ENCODE measurements at regions not wholly inside any gene's neighbourhood (a gene's known extent, or its start where the extent isn't known, plus 50 kb on each side); places are given as distances from the start of the nearest gene placed in this dataset.

DNA sequence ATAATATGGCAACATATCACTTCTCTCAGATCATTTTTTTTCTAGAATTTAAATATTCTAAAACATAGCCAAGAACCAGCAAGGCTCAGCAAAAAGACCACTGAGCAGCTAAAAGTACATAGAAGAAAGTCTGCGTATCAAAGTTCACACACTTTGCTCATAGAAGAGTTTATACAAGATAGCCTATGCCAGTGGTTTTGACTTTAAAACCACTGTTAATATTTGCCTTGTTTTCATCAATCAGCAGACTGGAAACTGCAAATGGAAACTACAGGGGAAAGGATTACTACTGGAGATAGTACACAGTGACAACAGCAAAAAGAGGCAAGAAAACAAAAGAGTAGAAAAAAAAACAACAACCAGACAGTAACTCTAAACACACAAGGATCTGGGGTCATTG, 483.3 kb downstream of the ZSWIM6 start:
- ATAC-seq (no peak), DNase-seq (ENCODE audit: low spot score in 2 of 2) (no peak)
- Mint-ChIP-seq H3K27ac (no peak overlapping the region), H3K36me3 (no peaks in the 10 kb centered on the region), H3K9me3 (peaks cover 0 to 4% of the 10 kb centered on the region in 2 donors)

DNA sequence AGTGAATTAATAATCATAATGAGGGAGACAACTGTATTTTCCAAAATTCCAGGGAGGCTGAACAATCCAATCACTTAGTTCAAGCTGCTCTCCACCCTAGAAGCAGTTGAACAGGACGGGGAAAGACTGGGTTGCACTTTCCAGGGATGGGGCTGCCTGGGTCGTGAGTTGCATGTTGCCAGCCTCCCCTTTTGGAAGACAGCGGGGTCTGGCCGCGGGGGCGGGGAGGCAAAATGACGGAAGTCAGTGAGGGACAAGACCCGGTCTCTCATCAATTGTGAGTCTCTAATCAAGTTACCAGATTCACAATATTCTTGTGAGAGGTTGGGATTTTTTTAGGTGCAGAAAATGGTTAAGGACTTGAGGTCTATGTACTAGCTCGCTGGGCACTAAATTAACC, 484.1 kb downstream of the ZSWIM6 start:
- Mint-ChIP-seq H3K36me3 (no peaks in the 10 kb centered on the region), H3K9me3 (peaks cover 0 to 4% of the 10 kb centered on the region in 2 donors), H3K27ac (no peak overlapping the region)
- ATAC-seq (no peak), DNase-seq (ENCODE audit: low spot score in 2 of 2) (no peak)

GRCh38 chr5:61816585-61817450, 484.8 kb downstream of the ZSWIM6 start:
- H3K9me3 Mint-ChIP-seq: peaks cover 0 to 6% of the 10 kb centered on the region in 2 donors
- DNase-seq (ENCODE audit: low spot score in 2 of 2) (no peak), ATAC-seq (no peak)
- H3K27ac Mint-ChIP-seq: no peak overlapping the region
- no peaks in the 10 kb centered on the region for H3K36me3 Mint-ChIP-seq

- DNase-seq (ENCODE audit: low spot score in 2 of 2): no peak
- Mint-ChIP-seq H3K27ac (no peak overlapping the region), H3K36me3 (no peaks in the 10 kb centered on the region), H3K9me3 (peaks cover 0 to 7% of the 10 kb centered on the region in 2 donors)
- no peak for ATAC-seq
Observed at GRCh38 chr5:61817472-61818326, 485.6 kb downstream of the ZSWIM6 start.

DNA sequence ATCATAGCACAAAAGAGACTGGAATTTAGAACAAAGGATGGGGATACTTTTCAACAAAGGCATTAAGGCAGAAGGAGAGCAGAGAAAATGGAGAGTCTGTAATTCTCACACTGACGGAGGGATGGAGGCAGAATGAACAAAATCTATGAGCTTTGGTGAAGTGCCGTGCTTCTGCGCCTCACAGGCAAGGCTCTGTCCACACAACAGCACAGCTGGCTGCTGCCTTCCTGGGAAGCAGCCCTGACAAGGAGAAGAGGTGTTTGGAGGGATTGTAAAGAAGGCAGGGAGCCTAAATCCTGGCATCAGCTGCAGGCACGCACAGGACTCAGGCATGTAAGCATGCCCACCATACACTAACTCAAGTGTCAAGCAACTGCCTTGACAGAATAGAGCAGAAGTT, 485.2 kb upstream of the KIF2A start:
- Mint-ChIP-seq H3K27ac (no peak overlapping the region), H3K36me3 (no peaks in the 10 kb centered on the region), H3K9me3 (peaks cover 0 to 7% of the 10 kb centered on the region in 2 donors)
- ATAC-seq (no peak), DNase-seq (ENCODE audit: low spot score in 2 of 2) (no peak)

DNA sequence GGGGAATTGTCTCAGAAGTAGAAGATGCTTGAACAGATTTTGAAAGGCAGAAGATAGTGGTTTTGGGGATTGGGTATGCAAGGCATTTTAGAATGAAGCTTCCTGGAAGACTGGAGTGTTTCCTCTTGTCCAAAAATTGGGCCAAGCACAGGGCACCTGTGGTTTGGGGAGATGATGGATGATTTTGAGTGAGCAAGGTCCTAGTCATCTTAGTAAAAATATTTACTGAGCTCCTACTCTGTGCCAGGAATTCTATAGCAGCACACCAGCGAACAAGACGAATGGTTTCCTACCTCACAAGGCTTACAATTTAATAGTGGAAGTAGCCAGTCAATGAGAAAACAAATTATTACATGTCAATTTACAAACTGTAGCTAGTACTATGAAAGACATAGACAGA, 484.4 kb upstream of the KIF2A start:
- peaks cover 0 to 7% of the 10 kb centered on the region in 2 donors for H3K9me3 Mint-ChIP-seq
- no peak for ATAC-seq
- H3K36me3 Mint-ChIP-seq: no peaks in the 10 kb centered on the region
- H3K27ac Mint-ChIP-seq: no peak overlapping the region
- no peak for DNase-seq (ENCODE audit: low spot score in 2 of 2)

DNA sequence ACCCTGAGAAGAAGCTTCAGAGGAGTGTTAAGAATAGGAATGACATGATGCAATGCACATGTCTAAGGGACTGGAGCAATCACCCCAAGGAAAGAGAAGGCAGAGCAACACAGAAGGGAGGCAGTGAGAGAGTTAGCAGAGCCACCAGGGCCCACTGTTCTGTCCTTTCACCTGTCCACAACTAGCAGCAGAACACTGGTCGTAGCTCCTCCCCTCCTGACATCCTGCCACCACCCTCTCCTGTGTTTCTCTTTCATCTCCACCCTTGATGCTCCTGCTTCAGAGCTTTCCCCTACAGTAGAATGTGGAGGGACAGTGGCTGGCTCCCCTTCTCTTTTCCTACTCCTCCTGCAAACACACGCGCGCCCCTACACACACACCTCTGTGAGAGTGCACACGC, 483.4 kb upstream of the KIF2A start:
- DNase-seq (ENCODE audit: low spot score in 2 of 2) (no peak), ATAC-seq (no peak)
- H3K27ac Mint-ChIP-seq: no peak overlapping the region
- peaks cover 0 to 7% of the 10 kb centered on the region in 2 donors for H3K9me3 Mint-ChIP-seq
- no peaks in the 10 kb centered on the region for H3K36me3 Mint-ChIP-seq

GRCh38 chr5:61823065-61823464, 482.9 kb upstream of the KIF2A start:
- no peak overlapping the region for H3K27ac Mint-ChIP-seq
- H3K9me3 Mint-ChIP-seq: peaks cover 0 to 7% of the 10 kb centered on the region in 2 donors
- ATAC-seq (no peak), DNase-seq (ENCODE audit: low spot score in 2 of 2) (no peak)
- H3K36me3 Mint-ChIP-seq: no peaks in the 10 kb centered on the region

DNA sequence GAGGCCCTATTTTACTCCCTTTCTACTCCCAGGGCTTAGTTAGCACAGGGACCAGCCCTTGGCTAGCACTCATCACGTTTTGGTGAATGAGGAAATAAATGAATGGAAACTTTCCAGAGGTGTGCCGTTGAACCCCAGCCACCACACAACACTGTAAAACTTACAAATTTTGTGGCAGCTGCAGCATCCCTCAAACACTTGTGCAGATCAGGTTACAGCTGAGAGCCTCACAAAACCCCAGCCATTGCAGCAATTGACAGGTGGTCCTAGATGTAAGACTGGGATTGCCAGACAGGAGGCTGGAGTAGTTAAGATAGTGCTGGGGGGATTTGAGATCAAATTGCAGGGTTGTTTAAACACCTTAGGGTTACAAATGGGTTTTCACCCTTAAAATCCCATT, 482.2 kb upstream of the KIF2A start:
- Mint-ChIP-seq H3K27ac (no peak overlapping the region), H3K9me3 (peaks cover 0 to 7% of the 10 kb centered on the region in 2 donors), H3K36me3 (no peaks in the 10 kb centered on the region)
- ATAC-seq (no peak), DNase-seq (ENCODE audit: low spot score in 2 of 2) (no peak)

GRCh38 chr5:61824396-61824795, 481.6 kb upstream of the KIF2A start:
- DNase-seq (ENCODE audit: low spot score in 2 of 2) (no peak), ATAC-seq (no peak)
- Mint-ChIP-seq H3K27ac (no peak overlapping the region), H3K36me3 (no peaks in the 10 kb centered on the region), H3K9me3 (peaks cover 0 to 5% of the 10 kb centered on the region in 2 donors)

- no peak for ATAC-seq
- no peak overlapping the region for H3K27ac Mint-ChIP-seq
- H3K36me3 Mint-ChIP-seq: no peaks in the 10 kb centered on the region
- no peak for DNase-seq (ENCODE audit: low spot score in 2 of 2)
- H3K9me3 Mint-ChIP-seq: no peaks in the 10 kb centered on the region
Observed at GRCh38 chr5:61827445-61827975, 478.5 kb upstream of the KIF2A start.

DNA sequence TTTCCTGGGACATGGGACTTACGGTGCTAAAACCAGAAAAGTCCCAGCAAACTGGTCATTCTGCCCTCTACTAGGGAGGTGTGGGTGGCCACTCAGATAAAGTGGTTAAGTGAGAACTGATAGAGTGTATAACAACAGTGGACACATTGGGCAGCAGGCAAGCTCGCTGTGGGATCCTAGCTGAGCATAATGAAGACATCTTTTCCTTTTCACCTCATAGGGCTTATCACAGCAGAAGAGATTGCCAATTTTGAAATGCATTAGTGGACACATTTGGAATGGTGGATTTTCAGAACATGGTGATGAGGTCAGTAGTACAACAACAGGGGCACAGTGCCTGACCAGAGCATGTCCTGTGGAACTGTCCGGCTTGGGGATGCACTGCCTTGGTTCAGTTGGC, 477.1 kb upstream of the KIF2A start:
- H3K9me3 Mint-ChIP-seq: no peaks in the 10 kb centered on the region
- H3K36me3 Mint-ChIP-seq: no peaks in the 10 kb centered on the region
- DNase-seq (ENCODE audit: low spot score in 2 of 2) (no peak), ATAC-seq (no peak)
- H3K27ac Mint-ChIP-seq: no peak overlapping the region

DNA sequence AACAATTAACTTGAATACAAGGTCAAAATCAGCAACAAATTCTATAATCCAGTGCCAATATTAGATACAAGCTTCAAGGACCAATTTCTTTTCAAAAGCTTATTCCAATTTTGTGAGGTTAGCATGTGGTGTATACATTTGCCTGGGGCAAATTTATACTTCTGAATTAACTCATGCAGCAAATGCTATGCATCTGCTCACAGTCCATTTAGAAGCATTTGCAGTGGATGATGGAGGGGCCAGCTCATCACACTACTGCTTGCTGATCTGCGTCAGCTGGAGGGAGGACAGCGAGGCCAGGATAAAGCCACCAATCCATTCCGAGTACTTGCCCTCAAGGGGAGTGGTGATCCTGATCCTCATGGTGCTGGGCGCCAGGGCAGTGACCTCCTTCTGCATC, 474.3 kb upstream of the KIF2A start:
- peaks cover 0 to 7% of the 10 kb centered on the region in 2 donors for H3K9me3 Mint-ChIP-seq
- DNase-seq (ENCODE audit: low spot score in 2 of 2) (no peak), ATAC-seq (no peak)
- no peak overlapping the region for H3K27ac Mint-ChIP-seq
- no peaks in the 10 kb centered on the region for H3K36me3 Mint-ChIP-seq

DNA sequence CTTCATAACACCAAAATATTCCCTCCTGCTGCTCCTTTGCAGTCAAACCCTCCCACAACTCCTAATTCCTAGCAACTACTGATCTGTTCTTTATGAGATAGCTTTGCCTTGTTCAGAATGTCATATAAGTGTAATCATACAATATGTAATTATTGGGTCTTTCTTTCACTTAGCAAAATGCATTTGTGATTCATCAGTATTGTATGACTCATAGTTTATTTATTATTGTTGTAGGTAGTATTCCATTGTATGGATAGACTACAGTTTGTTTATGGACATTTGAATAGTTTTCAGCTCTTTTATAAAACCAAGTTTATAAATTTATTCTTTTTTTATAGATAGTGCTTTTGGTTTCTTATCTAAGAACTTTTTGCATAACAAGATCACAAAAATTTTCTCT, 468.2 kb upstream of the KIF2A start:
- peaks cover 0 to 7% of the 10 kb centered on the region in 2 donors for H3K9me3 Mint-ChIP-seq
- DNase-seq (ENCODE audit: low spot score in 2 of 2): no peak

DNA sequence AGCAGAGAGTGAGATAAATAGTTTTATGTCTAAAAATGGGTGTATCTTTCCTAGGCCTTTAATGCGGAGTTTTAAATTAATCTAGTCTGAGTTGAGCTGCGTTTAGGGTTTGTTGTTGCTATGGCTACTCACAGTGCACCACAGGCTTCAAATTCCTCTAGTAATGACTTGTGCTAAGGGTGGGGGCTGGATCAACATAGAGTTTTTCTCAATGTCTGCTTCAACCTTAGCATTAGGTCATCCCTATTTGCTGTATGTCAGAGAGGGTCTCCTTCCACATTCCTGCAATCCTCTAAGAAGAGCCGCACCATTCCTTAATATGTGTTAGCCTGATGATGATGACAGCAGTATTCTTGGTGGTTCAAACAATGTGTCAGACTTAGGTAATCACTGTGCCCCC, 465.6 kb upstream of the KIF2A start:
- H3K36me3 Mint-ChIP-seq: no peaks in the 10 kb centered on the region
- ATAC-seq (no peak), DNase-seq (ENCODE audit: low spot score in 2 of 2) (no peak)
- no peak overlapping the region for H3K27ac Mint-ChIP-seq
- no peaks in the 10 kb centered on the region for H3K9me3 Mint-ChIP-seq

More for the DNA sequence above, 468.2 kb upstream of the KIF2A start:
- H3K27ac Mint-ChIP-seq: no peak overlapping the region
- no peaks in the 10 kb centered on the region for H3K36me3 Mint-ChIP-seq
- no peak for ATAC-seq

- H3K36me3 Mint-ChIP-seq: no peaks in the 10 kb centered on the region
- ATAC-seq (no peak), DNase-seq (ENCODE audit: low spot score in 2 of 2) (no peak)
- H3K27ac Mint-ChIP-seq: no peak overlapping the region
- H3K9me3 Mint-ChIP-seq: peaks cover 0 to 4% of the 10 kb centered on the region in 2 donors
Observed at GRCh38 chr5:61842840-61843239, 463.2 kb upstream of the KIF2A start.

- no peak for DNase-seq (ENCODE audit: low spot score in 2 of 2)
- Mint-ChIP-seq H3K9me3 (peaks cover 0 to 7% of the 10 kb centered on the region in 2 donors), H3K27ac (no peak overlapping the region), H3K36me3 (no peaks in the 10 kb centered on the region)
- ATAC-seq: no peak
Observed at GRCh38 chr5:61850696-61851095, 455.3 kb upstream of the KIF2A start.

Data from activated naive CD4-positive, alpha-beta T cell treated with anti-CD3 and anti-CD28 coated beads, Interleukin-2, amount 50 U/mL, for 72 hours (primary cell).